ENCODE measurements at regions not wholly inside any gene's neighbourhood (a gene's known extent, or its start where the extent isn't known, plus 50 kb on each side); places are given as distances from the start of the nearest gene placed in this dataset.

GRCh38 chr5:20224966-20225365 lies 237.0 kb upstream of the CDH18 start:
- H3K56ac ChIP-seq (ENCODE audit: insufficient read length, low read depth, low read length), result no peak overlapping the region
- H3K27me3 ChIP-seq (ENCODE audit: insufficient read depth, low read length), result no peaks in the 10 kb centered on the region
- no peaks in the 10 kb centered on the region for H4K20me1 ChIP-seq (ENCODE audit: control insufficient read depth, insufficient read depth, insufficient read length)
- H3K27me3 Mint-ChIP-seq (ENCODE audit: low read depth), result no peaks in the 10 kb centered on the region
- no peak overlapping the region for H3K14ac ChIP-seq (ENCODE audit: insufficient read depth, low read length)
- no peak overlapping the region for H3K4ac ChIP-seq (ENCODE audit: low read depth, low read length)
- H3T11ph ChIP-seq (ENCODE audit: low read length), result no peak overlapping the region
- H3K4me1 ChIP-seq (ENCODE audit: insufficient read depth, low read length), result no peaks in the 10 kb centered on the region
- H2BK12ac ChIP-seq (ENCODE audit: insufficient read length, low read depth, low read length), result no peak overlapping the region
- H3K79me1 ChIP-seq (ENCODE audit: insufficient read depth, low read depth, low read length, poor library complexity, severe bottlenecking), result no peaks in the 10 kb centered on the region
- H3K4me1 Mint-ChIP-seq, result peaks cover 3% of the 10 kb centered on the region in 2 experiments; a peak in 2 of 4 replicates
- no peak overlapping the region for H4K91ac ChIP-seq (ENCODE audit: insufficient read length, low read depth, low read length)
- no peak overlapping the region for H2AFZ ChIP-seq (ENCODE audit: low read length)
- H3K9me3 ChIP-seq (ENCODE audit: control insufficient read depth, low read depth, low read length), result no peaks in the 10 kb centered on the region
- H2BK120ac ChIP-seq (ENCODE audit: low read depth, low read length, poor library complexity, severe bottlenecking), result no peak overlapping the region
- no peak overlapping the region for H4K5ac ChIP-seq (ENCODE audit: insufficient read length, low read depth, low read length)
- TF ChIP-seq, protein P1, sequence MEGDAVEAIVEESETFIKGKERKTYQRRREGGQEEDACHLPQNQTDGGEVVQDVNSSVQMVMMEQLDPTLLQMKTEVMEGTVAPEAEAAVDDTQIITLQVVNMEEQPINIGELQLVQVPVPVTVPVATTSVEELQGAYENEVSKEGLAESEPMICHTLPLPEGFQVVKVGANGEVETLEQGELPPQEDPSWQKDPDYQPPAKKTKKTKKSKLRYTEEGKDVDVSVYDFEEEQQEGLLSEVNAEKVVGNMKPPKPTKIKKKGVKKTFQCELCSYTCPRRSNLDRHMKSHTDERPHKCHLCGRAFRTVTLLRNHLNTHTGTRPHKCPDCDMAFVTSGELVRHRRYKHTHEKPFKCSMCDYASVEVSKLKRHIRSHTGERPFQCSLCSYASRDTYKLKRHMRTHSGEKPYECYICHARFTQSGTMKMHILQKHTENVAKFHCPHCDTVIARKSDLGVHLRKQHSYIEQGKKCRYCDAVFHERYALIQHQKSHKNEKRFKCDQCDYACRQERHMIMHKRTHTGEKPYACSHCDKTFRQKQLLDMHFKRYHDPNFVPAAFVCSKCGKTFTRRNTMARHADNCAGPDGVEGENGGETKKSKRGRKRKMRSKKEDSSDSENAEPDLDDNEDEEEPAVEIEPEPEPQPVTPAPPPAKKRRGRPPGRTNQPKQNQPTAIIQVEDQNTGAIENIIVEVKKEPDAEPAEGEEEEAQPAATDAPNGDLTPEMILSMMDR (conservative IDR thresholded peaks at IDR 0.05), result no peak
- H2AK5ac ChIP-seq (ENCODE audit: insufficient read length, low read length), result no peak overlapping the region
- H3K18ac ChIP-seq (ENCODE audit: insufficient read length, low read depth, low read length), result no peak overlapping the region
- H3K23me2 ChIP-seq (ENCODE audit: insufficient read length, low read depth, low read length, poor library complexity, severe bottlenecking), result no peaks in the 10 kb centered on the region
- no peaks in the 10 kb centered on the region for H3K79me2 ChIP-seq (ENCODE audit: insufficient read depth, low read length)
- H2BK5ac ChIP-seq (ENCODE audit: insufficient read length, low read length), result no peak overlapping the region
- no peak overlapping the region for H3K4me2 ChIP-seq (ENCODE audit: insufficient read depth, insufficient read length, low read length)
- H3K4me3 Mint-ChIP-seq, result no peak overlapping the region
- no peak overlapping the region for H2BK15ac ChIP-seq (ENCODE audit: low read depth, low read length)
- H2BK20ac ChIP-seq (ENCODE audit: low read depth, low read length, poor library complexity, severe bottlenecking), result no peak overlapping the region
- no CpG with 5 or more reads among the region's 2 CpGs for WGBS (ENCODE audit: extremely low coverage, insufficient read length, low lambda C conversion rate)
- H3K9ac ChIP-seq (ENCODE audit: extremely low read depth, insufficient read length, low read length), result no peak overlapping the region
- no peak overlapping the region for H3K27ac Mint-ChIP-seq
- no peak overlapping the region for H3K27ac ChIP-seq (ENCODE audit: insufficient read length, low read depth, low read length)
- H4K8ac ChIP-seq (replicated peaks; ENCODE audit: insufficient read length, low read depth, low read length), result no peak overlapping the region
- no peak for DNase-seq
- H3K9me3 Mint-ChIP-seq, result no peaks in the 10 kb centered on the region
- no peak overlapping the region for H3K23ac ChIP-seq (ENCODE audit: insufficient read length, low read depth, low read length)
- H3K36me3 Mint-ChIP-seq (ENCODE audit: insufficient read depth in 1 of 3, low read depth in 3 of 3), result no peaks in the 10 kb centered on the region; a peak in 1 of 7 replicates
